A549 (cell line): ENCODE measurements at regions not wholly inside any gene's neighbourhood (a gene's known extent, or its start where the extent isn't known, plus 50 kb on each side); places are given as distances from the start of the nearest gene placed in this dataset.

Source experiments
- CBX2 ChIP-seq: fragments of 200-600 bp; sonication (generic); IDR thresholded peaks from 2 replicates; pipeline ENCODE4 v1.6.1; 2016; ENCODE audit warnings: low read depth, mild to moderate bottlenecking, borderline replicate concordance
- ESRRA ChIP-seq: fragments of 150-350 bp; IDR thresholded peaks from 2 replicates; pipeline ENCODE4 v1.6.1; 2014; ENCODE audit warnings: mild to moderate bottlenecking, low read length, borderline replicate concordance
- POLR2A ChIP-seq: IDR thresholded peaks from 2 replicates; pipeline ENCODE4 v1.6.1; 2012; ENCODE audit warnings: mild to moderate bottlenecking, low read length
- SMC3 ChIP-seq: fragments of >200 bp; sonication (Bioruptor Twin); formaldehyde crosslinking; IDR thresholded peaks from 3 replicates; pipeline ENCODE4 v1.6.1; 2018; ENCODE audit warnings: inconsistent platforms
- TF ChIP-seq, protein P1 (sequence below): IDR thresholded peaks from 2 replicates; pipeline ENCODE4 v1.6.1; 2012
- TF ChIP-seq, protein P2 (sequence below): fragments of 200-600 bp; sonication (generic); IDR thresholded peaks from 2 replicates; pipeline ENCODE4 v1.6.1; 2016; ENCODE audit warnings: antibody characterized with exemption, mild to moderate bottlenecking, moderate library complexity
- TF ChIP-seq, protein P3 (sequence below): fragments of >200 bp; sonication (Bioruptor Twin); formaldehyde crosslinking; IDR thresholded peaks from 3 replicates; pipeline ENCODE4 v1.6.1; 2016
- TF ChIP-seq, protein P4 (sequence below): fragments of >200 bp; sonication (Bioruptor Twin); formaldehyde crosslinking; IDR thresholded peaks from 3 replicates; pipeline ENCODE4 v1.5.1; 2016

DNA sequence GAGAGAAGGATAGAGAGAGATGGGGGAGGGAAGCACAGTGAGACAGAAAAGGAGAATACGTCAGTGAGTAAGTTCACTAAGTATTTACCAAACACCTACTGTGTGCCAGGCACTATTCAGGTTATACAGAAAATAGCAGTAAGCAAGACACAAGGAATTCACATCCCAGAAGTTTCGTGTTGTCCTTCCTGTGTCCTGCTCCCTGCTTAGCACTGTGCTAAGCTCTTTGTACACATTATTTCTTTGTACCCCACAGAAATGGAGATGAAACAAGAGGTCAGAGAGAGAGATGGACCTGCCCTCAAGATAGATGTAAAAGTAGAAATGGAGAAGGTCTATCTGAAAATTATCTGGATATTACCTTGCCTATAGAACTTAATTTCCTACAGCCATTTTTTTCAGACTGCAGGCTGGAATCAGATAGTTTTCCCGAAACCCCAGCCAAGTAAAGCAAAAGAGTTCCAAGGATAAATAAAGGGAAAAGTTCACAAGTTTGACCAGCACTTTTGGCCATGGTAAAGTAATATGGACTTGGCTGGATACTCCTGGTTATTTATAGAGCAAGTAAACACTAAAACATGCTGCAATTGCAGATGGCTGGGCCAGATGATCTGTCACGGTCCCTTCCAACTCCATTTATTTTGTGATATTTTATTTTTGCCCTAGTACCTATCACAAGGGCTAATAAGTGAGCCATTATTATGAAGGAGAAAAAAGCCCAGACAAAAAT, 353.7 kb upstream of the SLC7A11 start:
- TF ChIP-seq CBX2: no peak
- TF ChIP-seq, protein P1, sequence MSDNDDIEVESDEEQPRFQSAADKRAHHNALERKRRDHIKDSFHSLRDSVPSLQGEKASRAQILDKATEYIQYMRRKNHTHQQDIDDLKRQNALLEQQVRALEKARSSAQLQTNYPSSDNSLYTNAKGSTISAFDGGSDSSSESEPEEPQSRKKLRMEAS: no peak
- TF ChIP-seq, protein P2, sequence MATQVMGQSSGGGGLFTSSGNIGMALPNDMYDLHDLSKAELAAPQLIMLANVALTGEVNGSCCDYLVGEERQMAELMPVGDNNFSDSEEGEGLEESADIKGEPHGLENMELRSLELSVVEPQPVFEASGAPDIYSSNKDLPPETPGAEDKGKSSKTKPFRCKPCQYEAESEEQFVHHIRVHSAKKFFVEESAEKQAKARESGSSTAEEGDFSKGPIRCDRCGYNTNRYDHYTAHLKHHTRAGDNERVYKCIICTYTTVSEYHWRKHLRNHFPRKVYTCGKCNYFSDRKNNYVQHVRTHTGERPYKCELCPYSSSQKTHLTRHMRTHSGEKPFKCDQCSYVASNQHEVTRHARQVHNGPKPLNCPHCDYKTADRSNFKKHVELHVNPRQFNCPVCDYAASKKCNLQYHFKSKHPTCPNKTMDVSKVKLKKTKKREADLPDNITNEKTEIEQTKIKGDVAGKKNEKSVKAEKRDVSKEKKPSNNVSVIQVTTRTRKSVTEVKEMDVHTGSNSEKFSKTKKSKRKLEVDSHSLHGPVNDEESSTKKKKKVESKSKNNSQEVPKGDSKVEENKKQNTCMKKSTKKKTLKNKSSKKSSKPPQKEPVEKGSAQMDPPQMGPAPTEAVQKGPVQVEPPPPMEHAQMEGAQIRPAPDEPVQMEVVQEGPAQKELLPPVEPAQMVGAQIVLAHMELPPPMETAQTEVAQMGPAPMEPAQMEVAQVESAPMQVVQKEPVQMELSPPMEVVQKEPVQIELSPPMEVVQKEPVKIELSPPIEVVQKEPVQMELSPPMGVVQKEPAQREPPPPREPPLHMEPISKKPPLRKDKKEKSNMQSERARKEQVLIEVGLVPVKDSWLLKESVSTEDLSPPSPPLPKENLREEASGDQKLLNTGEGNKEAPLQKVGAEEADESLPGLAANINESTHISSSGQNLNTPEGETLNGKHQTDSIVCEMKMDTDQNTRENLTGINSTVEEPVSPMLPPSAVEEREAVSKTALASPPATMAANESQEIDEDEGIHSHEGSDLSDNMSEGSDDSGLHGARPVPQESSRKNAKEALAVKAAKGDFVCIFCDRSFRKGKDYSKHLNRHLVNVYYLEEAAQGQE: no peak
- TF ChIP-seq, protein P3, sequence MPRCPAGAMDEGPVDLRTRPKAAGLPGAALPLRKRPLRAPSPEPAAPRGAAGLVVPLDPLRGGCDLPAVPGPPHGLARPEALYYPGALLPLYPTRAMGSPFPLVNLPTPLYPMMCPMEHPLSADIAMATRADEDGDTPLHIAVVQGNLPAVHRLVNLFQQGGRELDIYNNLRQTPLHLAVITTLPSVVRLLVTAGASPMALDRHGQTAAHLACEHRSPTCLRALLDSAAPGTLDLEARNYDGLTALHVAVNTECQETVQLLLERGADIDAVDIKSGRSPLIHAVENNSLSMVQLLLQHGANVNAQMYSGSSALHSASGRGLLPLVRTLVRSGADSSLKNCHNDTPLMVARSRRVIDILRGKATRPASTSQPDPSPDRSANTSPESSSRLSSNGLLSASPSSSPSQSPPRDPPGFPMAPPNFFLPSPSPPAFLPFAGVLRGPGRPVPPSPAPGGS: no peak
- no peak for TF ChIP-seq POLR2A
- TF ChIP-seq, protein P4, sequence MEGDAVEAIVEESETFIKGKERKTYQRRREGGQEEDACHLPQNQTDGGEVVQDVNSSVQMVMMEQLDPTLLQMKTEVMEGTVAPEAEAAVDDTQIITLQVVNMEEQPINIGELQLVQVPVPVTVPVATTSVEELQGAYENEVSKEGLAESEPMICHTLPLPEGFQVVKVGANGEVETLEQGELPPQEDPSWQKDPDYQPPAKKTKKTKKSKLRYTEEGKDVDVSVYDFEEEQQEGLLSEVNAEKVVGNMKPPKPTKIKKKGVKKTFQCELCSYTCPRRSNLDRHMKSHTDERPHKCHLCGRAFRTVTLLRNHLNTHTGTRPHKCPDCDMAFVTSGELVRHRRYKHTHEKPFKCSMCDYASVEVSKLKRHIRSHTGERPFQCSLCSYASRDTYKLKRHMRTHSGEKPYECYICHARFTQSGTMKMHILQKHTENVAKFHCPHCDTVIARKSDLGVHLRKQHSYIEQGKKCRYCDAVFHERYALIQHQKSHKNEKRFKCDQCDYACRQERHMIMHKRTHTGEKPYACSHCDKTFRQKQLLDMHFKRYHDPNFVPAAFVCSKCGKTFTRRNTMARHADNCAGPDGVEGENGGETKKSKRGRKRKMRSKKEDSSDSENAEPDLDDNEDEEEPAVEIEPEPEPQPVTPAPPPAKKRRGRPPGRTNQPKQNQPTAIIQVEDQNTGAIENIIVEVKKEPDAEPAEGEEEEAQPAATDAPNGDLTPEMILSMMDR: no peak
- no peak for TF ChIP-seq SMC3
- TF ChIP-seq ESRRA: no peak
